Activated T-cell treated with anti-CD3 and anti-CD28 coated beads, Interleukin-2, amount 50 U/mL, for 24 hours (primary cell): ENCODE measurements at regions not wholly inside any gene's neighbourhood (a gene's known extent, or its start where the extent isn't known, plus 50 kb on each side); places are given as distances from the start of the nearest gene placed in this dataset.

Experiments
- DNase-seq: peaks from one replicate; pipeline ENCODE4 v3.0.0-alpha.2; 2020
- H3K27ac Mint-ChIP-seq: 2 replicates; pipeline ENCODE4 v1.8.0; 2020; ENCODE audit warnings: mild to moderate bottlenecking, mixed read lengths
- H3K27me3 Mint-ChIP-seq: 2 replicates; pipeline ENCODE4 v1.8.0; 2020; ENCODE audit warnings: mixed read lengths
- H3K36me3 Mint-ChIP-seq: 2 replicates; pipeline ENCODE4 v1.8.0; 2020; ENCODE audit warnings: low read depth, mixed read lengths
- H3K4me1 Mint-ChIP-seq: 2 replicates; pipeline ENCODE4 v1.8.0; 2020; ENCODE audit warnings: low read depth, mixed read lengths
- H3K4me3 Mint-ChIP-seq: 2 replicates; pipeline ENCODE4 v1.8.0; 2020; ENCODE audit warnings: mild to moderate bottlenecking, moderate library complexity, mixed read lengths
- H3K9me3 Mint-ChIP-seq: 2 replicates; pipeline ENCODE4 v1.8.0; 2020; ENCODE audit warnings: mixed read lengths

- Mint-ChIP-seq H3K27ac (no peak overlapping the region), H3K4me1 (no peaks in the 10 kb centered on the region), H3K9me3 (peaks cover 12% of the 10 kb centered on the region), H3K36me3 (no peaks in the 10 kb centered on the region), H3K27me3 (no peaks in the 10 kb centered on the region), H3K4me3 (no peak overlapping the region)
- no peak for DNase-seq
These were observed 1366.6 kb upstream of the MIR17HG start for GRCh38 chr13:89980896-89981295.

- H3K4me1 Mint-ChIP-seq, result no peaks in the 10 kb centered on the region
- no peak for DNase-seq
- H3K36me3 Mint-ChIP-seq, result no peaks in the 10 kb centered on the region
- peaks cover 12% of the 10 kb centered on the region for H3K9me3 Mint-ChIP-seq
- no peaks in the 10 kb centered on the region for H3K27me3 Mint-ChIP-seq
- H3K4me3 Mint-ChIP-seq, result no peak overlapping the region
- H3K27ac Mint-ChIP-seq, result no peak overlapping the region
These were observed 1364.9 kb upstream of the MIR17HG start for GRCh38 chr13:89982407-89983095.

GRCh38 chr13:89988206-89988605 lies 1359.3 kb upstream of the MIR17HG start:
- Mint-ChIP-seq H3K27me3 (no peaks in the 10 kb centered on the region), H3K9me3 (no peaks in the 10 kb centered on the region), H3K36me3 (no peaks in the 10 kb centered on the region), H3K4me3 (no peak overlapping the region), H3K4me1 (no peaks in the 10 kb centered on the region), H3K27ac (no peak overlapping the region)
- DNase-seq, result no peak

DNA sequence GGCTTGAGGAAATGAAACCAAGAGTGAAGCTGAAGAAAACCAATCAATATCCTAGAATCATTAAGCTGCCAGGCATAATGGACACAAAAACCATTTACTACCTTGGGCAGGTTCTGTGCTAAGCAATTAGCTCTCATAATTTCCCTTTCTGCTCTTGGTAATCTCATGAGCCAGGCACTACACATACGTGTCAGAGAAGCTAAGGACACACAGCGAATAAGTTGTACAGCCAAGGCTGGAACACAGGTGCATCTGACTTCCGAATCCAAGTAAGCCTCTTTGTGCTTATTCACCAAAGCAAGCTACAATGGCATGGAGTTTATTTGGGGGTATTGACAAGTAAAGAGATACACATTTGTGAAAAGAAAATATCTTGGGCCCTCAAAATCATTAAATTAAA lies 1343.9 kb upstream of the MIR17HG start:
- DNase-seq, result no peak
- H3K9me3 Mint-ChIP-seq, result peaks cover 20% of the 10 kb centered on the region
- no peak overlapping the region for H3K4me3 Mint-ChIP-seq
- no peaks in the 10 kb centered on the region for H3K27me3 Mint-ChIP-seq
- no peak overlapping the region for H3K27ac Mint-ChIP-seq
- H3K36me3 Mint-ChIP-seq, result no peaks in the 10 kb centered on the region
- no peaks in the 10 kb centered on the region for H3K4me1 Mint-ChIP-seq

DNA sequence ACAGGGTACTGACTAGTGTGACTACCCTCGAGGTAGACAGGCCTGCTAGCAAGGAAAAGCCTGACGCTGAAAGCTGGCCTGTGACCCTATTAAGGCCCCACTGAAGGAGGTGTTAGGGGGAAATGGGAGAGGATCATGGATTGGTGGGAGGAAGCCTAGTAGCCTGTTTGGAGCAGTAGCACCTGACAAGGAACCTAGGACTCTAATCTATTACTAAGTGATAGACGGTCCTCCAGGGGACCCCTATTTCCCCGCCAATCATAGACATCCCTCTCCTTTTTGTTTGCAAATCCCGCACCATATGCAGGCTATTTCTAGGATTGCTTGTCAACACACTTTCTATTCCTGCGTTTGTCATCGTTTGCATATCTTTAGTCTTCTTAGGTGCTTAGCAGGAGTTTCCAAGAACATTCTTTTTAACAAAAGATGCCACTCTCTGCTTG lies 1338.8 kb upstream of the MIR17HG start:
- Mint-ChIP-seq H3K9me3 (peaks cover 4% of the 10 kb centered on the region), H3K27ac (no peak overlapping the region), H3K4me3 (no peak overlapping the region), H3K36me3 (no peaks in the 10 kb centered on the region), H3K27me3 (no peaks in the 10 kb centered on the region), H3K4me1 (no peaks in the 10 kb centered on the region)
- DNase-seq, result no peak

GRCh38 chr13:90014038-90014437 lies 1333.4 kb upstream of the MIR17HG start:
- DNase-seq, result no peak
- no peak overlapping the region for H3K4me3 Mint-ChIP-seq
- peaks cover 15% of the 10 kb centered on the region for H3K9me3 Mint-ChIP-seq
- no peaks in the 10 kb centered on the region for H3K4me1 Mint-ChIP-seq
- H3K27ac Mint-ChIP-seq, result no peak overlapping the region
- H3K36me3 Mint-ChIP-seq, result no peaks in the 10 kb centered on the region
- H3K27me3 Mint-ChIP-seq, result no peaks in the 10 kb centered on the region

- peaks cover 18% of the 10 kb centered on the region for H3K9me3 Mint-ChIP-seq
- no peaks in the 10 kb centered on the region for H3K4me1 Mint-ChIP-seq
- H3K27me3 Mint-ChIP-seq, result no peaks in the 10 kb centered on the region
- H3K36me3 Mint-ChIP-seq, result no peaks in the 10 kb centered on the region
- DNase-seq, result no peak
- H3K27ac Mint-ChIP-seq, result no peak overlapping the region
- no peak overlapping the region for H3K4me3 Mint-ChIP-seq
These were observed 1331.7 kb upstream of the MIR17HG start for GRCh38 chr13:90015565-90016507.

- Mint-ChIP-seq H3K27me3 (no peaks in the 10 kb centered on the region), H3K27ac (no peak overlapping the region), H3K4me1 (no peaks in the 10 kb centered on the region), H3K9me3 (peaks cover 18% of the 10 kb centered on the region), H3K36me3 (no peaks in the 10 kb centered on the region), H3K4me3 (no peak overlapping the region)
- DNase-seq, result no peak
These were observed 1330.8 kb upstream of the MIR17HG start for GRCh38 chr13:90016688-90017087.

- Mint-ChIP-seq H3K36me3 (no peaks in the 10 kb centered on the region), H3K4me1 (no peaks in the 10 kb centered on the region), H3K27ac (no peak overlapping the region), H3K4me3 (no peak overlapping the region), H3K9me3 (peaks cover 13% of the 10 kb centered on the region), H3K27me3 (no peaks in the 10 kb centered on the region)
- DNase-seq, result no peak
These were observed 1326.9 kb upstream of the MIR17HG start for GRCh38 chr13:90020536-90021070.

DNA sequence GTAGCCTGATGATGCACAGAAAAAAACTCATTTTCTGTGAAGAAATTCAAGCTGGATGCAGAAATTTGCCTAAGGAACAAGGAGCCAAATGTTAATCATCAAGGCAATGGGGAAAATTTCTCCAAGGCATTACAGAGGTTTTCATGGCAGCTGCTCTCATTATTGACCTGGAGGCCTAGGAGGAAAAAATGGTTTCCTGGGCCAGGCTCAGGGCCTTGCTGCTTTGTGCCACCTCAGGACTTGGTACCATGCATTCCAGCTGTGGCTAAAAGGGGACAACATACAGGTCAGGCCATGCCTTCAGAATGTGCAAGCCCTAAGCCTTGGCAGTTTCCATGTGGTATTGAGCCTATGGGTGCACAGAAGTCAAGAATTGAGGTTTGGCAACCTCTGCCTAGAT lies 1320.1 kb upstream of the MIR17HG start:
- Mint-ChIP-seq H3K27me3 (no peaks in the 10 kb centered on the region), H3K4me1 (no peaks in the 10 kb centered on the region), H3K36me3 (no peaks in the 10 kb centered on the region), H3K4me3 (no peak overlapping the region), H3K27ac (no peak overlapping the region), H3K9me3 (peaks cover 19% of the 10 kb centered on the region)
- no peak for DNase-seq

- no peak overlapping the region for H3K4me3 Mint-ChIP-seq
- H3K27me3 Mint-ChIP-seq, result no peaks in the 10 kb centered on the region
- no peaks in the 10 kb centered on the region for H3K4me1 Mint-ChIP-seq
- no peaks in the 10 kb centered on the region for H3K36me3 Mint-ChIP-seq
- no peak for DNase-seq
- no peak overlapping the region for H3K27ac Mint-ChIP-seq
- peaks cover 14% of the 10 kb centered on the region for H3K9me3 Mint-ChIP-seq
These were observed 1315.2 kb upstream of the MIR17HG start for GRCh38 chr13:90032313-90032712.

- H3K27ac Mint-ChIP-seq, result no peak overlapping the region
- DNase-seq, result no peak
- no peak overlapping the region for H3K4me3 Mint-ChIP-seq
- no peaks in the 10 kb centered on the region for H3K36me3 Mint-ChIP-seq
- H3K9me3 Mint-ChIP-seq, result peaks cover 14% of the 10 kb centered on the region
- no peaks in the 10 kb centered on the region for H3K4me1 Mint-ChIP-seq
- H3K27me3 Mint-ChIP-seq, result no peaks in the 10 kb centered on the region
These were observed 1314.5 kb upstream of the MIR17HG start for GRCh38 chr13:90032841-90033493.

GRCh38 chr13:90039516-90039915 lies 1308.0 kb upstream of the MIR17HG start:
- H3K9me3 Mint-ChIP-seq, result peaks cover 16% of the 10 kb centered on the region
- H3K4me3 Mint-ChIP-seq, result no peak overlapping the region
- DNase-seq, result no peak
- H3K27me3 Mint-ChIP-seq, result no peaks in the 10 kb centered on the region
- no peaks in the 10 kb centered on the region for H3K4me1 Mint-ChIP-seq
- H3K27ac Mint-ChIP-seq, result no peak overlapping the region
- H3K36me3 Mint-ChIP-seq, result no peaks in the 10 kb centered on the region

DNA sequence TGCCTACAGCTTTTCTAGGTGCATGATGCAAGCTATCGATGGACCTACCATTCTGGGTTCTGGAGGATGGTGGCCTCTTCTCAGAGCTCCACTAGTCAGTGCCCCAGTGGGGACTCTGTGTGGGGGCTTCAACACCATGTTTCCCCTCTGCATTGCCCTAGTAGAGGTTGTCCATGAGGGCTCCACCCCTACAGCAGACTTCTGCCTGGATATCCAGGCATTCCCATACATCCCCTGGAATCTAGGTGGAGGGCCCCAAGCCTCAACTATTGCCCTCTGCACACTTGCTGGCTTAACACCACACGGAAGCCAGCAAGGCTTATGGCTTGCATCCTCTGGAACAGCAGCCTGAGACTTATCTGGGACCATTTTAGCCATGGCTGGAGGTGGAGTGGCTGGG lies 1299.9 kb upstream of the MIR17HG start:
- H3K27ac Mint-ChIP-seq, result no peak overlapping the region
- no peak for DNase-seq
- H3K4me3 Mint-ChIP-seq, result no peak overlapping the region
- H3K9me3 Mint-ChIP-seq, result peaks cover 21% of the 10 kb centered on the region
- H3K27me3 Mint-ChIP-seq, result no peaks in the 10 kb centered on the region
- no peaks in the 10 kb centered on the region for H3K36me3 Mint-ChIP-seq
- H3K4me1 Mint-ChIP-seq, result no peaks in the 10 kb centered on the region
